PC-9 (cell line): ENCODE measurements at regions not wholly inside any gene's neighbourhood (a gene's known extent, or its start where the extent isn't known, plus 50 kb on each side); places are given as distances from the start of the nearest gene placed in this dataset.

Experiments used
- BruUV-seq: library from RNA; stranded (reverse); fragments of 400-500 nt; replicated peaks from 2 replicates; lab custom pipeline; 2021; lab: Mats Ljungman, UMichigan
- CTCF ChIA-PET: fragments of 300-600 bp; sonication (Branson Sonifier 250); formaldehyde crosslinking; loops from one replicate; lab custom pipeline; 2022; ENCODE audit warnings: antibody characterized with exemption; lab: Charles Lee
- POLR2A ChIA-PET: fragments of 300-600 bp; sonication (Branson Sonifier 250); formaldehyde crosslinking; loops from one replicate; lab custom pipeline; 2022; ENCODE audit warnings: antibody characterized with exemption; ENCODE audit not compliant: unreplicated experiment; lab: Charles Lee
- DNase-seq, 2 experiments: peaks; one replicate each; pipeline versions ENCODE4 v3.0.0 to v3.0.0-alpha.2; 2015 to 2022; ENCODE audit warnings: mixed read lengths in 1 of 2
- H2AFZ ChIP-seq: fragments of 200-600 bp; sonication (generic); 2 replicates; pipeline ENCODE4 v1.8.1; 2017; ENCODE audit warnings: antibody characterized with exemption
- H3F3A ChIP-seq: fragments of 200-600 bp; sonication (generic); 2 replicates; pipeline ENCODE4 v1.8.1; 2017; ENCODE audit warnings: antibody characterized with exemption, mild to moderate bottlenecking, low read depth; ENCODE audit not compliant: insufficient read depth
- H3K27ac ChIP-seq: fragments of 200-600 bp; sonication (generic); 2 replicates; pipeline ENCODE4 v1.6.1; 2016; ENCODE audit warnings: mixed run types
- H3K27me3 ChIP-seq: fragments of 200-600 bp; sonication (generic); 2 replicates; pipeline ENCODE4 v1.6.1; 2016; ENCODE audit warnings: low read depth, mixed run types; ENCODE audit not compliant: insufficient read depth
- H3K36me3 ChIP-seq: fragments of 200-600 bp; sonication (generic); 2 replicates; pipeline ENCODE4 v1.6.1; 2016; ENCODE audit warnings: low read depth, mixed run types
- H3K4me1 ChIP-seq: fragments of 200-600 bp; sonication (generic); replicated peaks from 2 replicates; pipeline ENCODE4 v1.6.1; 2016; ENCODE audit warnings: mixed run types; ENCODE audit not compliant: insufficient read depth
- H3K4me2 ChIP-seq: fragments of 200-600 bp; sonication (generic); 2 replicates; pipeline ENCODE4 v1.6.1; 2017; ENCODE audit warnings: mixed run types
- H3K4me3 ChIP-seq: fragments of 200-600 bp; sonication (generic); 2 replicates; pipeline ENCODE4 v1.6.1; 2016; ENCODE audit warnings: mixed run types
- H3K79me2 ChIP-seq: fragments of 200-600 bp; sonication (generic); 2 replicates; pipeline ENCODE4 v1.6.1; 2017; ENCODE audit warnings: low read depth, mixed run types
- H3K9me2 ChIP-seq: fragments of 200-600 bp; sonication (generic); 2 replicates; pipeline ENCODE4 v1.8.1; 2017; ENCODE audit warnings: mild to moderate bottlenecking; ENCODE audit not compliant: insufficient read depth
- H3K9me3 ChIP-seq: fragments of 200-600 bp; sonication (generic); 2 replicates; pipeline ENCODE4 v1.8.1; 2016; ENCODE audit warnings: low read depth; ENCODE audit not compliant: insufficient read depth
- H4K20me1 ChIP-seq: fragments of 200-600 bp; sonication (generic); 2 replicates; pipeline ENCODE4 v1.8.1; 2017; ENCODE audit not compliant: insufficient read depth
- CTCF ChIP-seq: fragments of 200-600 bp; sonication (generic); conservative IDR thresholded peaks from 2 replicates; pipeline ENCODE4 v1.6.1; 2017; ENCODE audit warnings: mixed run types, antibody characterized with exemption, mild to moderate bottlenecking, moderate library complexity
- EZH2 ChIP-seq: fragments of 200-600 bp; sonication (generic); IDR thresholded peaks from 2 replicates; pipeline ENCODE4 v1.8.0; 2017; ENCODE audit warnings: antibody characterized with exemption, low read depth
- intact Hi-C: fragments of 100-400 bp; cut with micrococcal nuclease; formaldehyde crosslinking; loops from one replicate; pipeline ENCODE4 v1.10.0; 2022; ENCODE audit not compliant: unreplicated experiment

- BruUV-seq = no TSS peak
- no peak overlapping the region; the same call in 1 of the 2 replicates for H2AFZ ChIP-seq
- no peaks in the 10 kb centered on the region for H3K27me3 ChIP-seq
- no peaks in the 10 kb centered on the region for H3K4me1 ChIP-seq
- intact Hi-C loops = no loop called here
- H3F3A ChIP-seq = no peaks in the 10 kb centered on the region
- no peak overlapping the region for H3K27ac ChIP-seq
- no peak overlapping the region for H3K4me3 ChIP-seq
- no peaks in the 10 kb centered on the region for H4K20me1 ChIP-seq
- H3K36me3 ChIP-seq = no peaks in the 10 kb centered on the region
- ChIA-PET CTCF (no interaction called here), POLR2A (no interaction called here)
- 0 out of 2 replicates have a peak, but pooled peaks cover 5% of the 10 kb centered on the region for H3K9me2 ChIP-seq
- no peak for TF ChIP-seq CTCF
- TF ChIP-seq EZH2 = no peak
- no peaks in the 10 kb centered on the region for H3K9me3 ChIP-seq
- H3K79me2 ChIP-seq = no peaks in the 10 kb centered on the region
- no peak overlapping the region for H3K4me2 ChIP-seq
- DNase-seq = no peak
Observed at GRCh38 chr3:153337369-153337768, 175.3 kb downstream of the RAP2B start.

DNA sequence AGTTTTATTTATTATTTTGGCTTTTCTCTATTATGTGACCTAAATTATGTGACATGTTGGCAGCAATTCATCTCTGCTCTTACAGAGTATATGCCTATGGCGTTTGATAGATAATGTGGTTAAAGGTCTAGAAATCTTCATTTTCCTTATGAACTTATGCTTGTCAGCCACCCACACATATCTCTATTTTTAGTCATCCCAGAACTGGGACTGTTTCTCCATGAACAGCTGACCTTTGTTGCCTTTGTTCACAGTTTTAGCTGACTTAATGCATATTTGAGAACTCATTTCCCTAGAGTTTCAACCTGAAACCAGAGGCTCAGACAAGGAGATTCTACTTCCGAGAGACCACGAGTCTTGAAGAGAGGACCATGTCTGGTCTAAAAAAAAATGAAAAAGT lies 176.5 kb downstream of the RAP2B start:
- Histone ChIP-seq H3K4me1 (no peaks in the 10 kb centered on the region), H2AFZ (no peak overlapping the region; the same call in 1 of the 2 replicates), H3K9me2 (0 out of 2 replicates have a peak, but pooled peaks cover 5% of the 10 kb centered on the region), H3K4me3 (no peak overlapping the region), H3K27ac (no peak overlapping the region), H3K27me3 (no peaks in the 10 kb centered on the region), H3K9me3 (no peaks in the 10 kb centered on the region), H3F3A (no peaks in the 10 kb centered on the region), H3K4me2 (no peak overlapping the region), H3K79me2 (no peaks in the 10 kb centered on the region), H3K36me3 (no peaks in the 10 kb centered on the region), H4K20me1 (no peaks in the 10 kb centered on the region)
- DNase-seq = no peak
- TF ChIP-seq CTCF (no peak), EZH2 (no peak)
- BruUV-seq = no TSS peak
- ChIA-PET POLR2A (no interaction called here), CTCF (no interaction called here)
- intact Hi-C loops = no loop called here

DNA sequence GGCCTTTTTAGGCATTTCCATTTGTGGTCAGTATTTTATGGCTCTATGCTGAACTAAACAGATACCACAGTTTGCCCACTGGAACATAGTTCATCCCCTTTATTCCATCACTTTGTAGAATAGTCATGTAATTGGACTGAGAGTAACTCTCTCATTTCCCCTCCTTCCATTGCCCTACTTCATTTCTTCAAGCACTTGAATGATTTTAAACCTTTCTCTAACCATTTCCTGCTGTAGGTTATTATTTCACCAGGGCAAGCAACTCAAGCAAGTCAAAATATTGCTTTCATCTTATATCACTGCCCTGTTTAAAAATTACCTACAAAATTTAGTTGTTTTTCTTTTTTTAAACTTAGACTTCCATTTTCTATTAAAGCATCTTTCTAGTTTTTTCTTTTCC lies 177.0 kb downstream of the RAP2B start:
- no TSS peak for BruUV-seq
- Histone ChIP-seq H3K9me3 (no peaks in the 10 kb centered on the region), H3K27ac (no peak overlapping the region), H3K79me2 (no peaks in the 10 kb centered on the region), H3K4me1 (no peaks in the 10 kb centered on the region; the same call in 1 of the 2 replicates), H3K9me2 (0 out of 2 replicates have a peak, but pooled peaks cover 5% of the 10 kb centered on the region), H3K36me3 (no peaks in the 10 kb centered on the region), H3K27me3 (no peaks in the 10 kb centered on the region), H3K4me3 (no peak overlapping the region), H3F3A (no peaks in the 10 kb centered on the region), H4K20me1 (no peaks in the 10 kb centered on the region), H2AFZ (no peak overlapping the region), H3K4me2 (no peak overlapping the region)
- POLR2A ChIA-PET = no interaction called here
- DNase-seq = no peak
- intact Hi-C loops = no loop called here
- CTCF ChIA-PET = no interaction called here
- TF ChIP-seq EZH2 = no peak
- TF ChIP-seq CTCF = no peak
